H1 (cell line): ENCODE measurements at regions not wholly inside any gene's neighbourhood (a gene's known extent, or its start where the extent isn't known, plus 50 kb on each side); places are given as distances from the start of the nearest gene placed in this dataset.
A peak's percentile ranks its signal among the peaks of the same experiment; 100 is the strongest.

Source experiments
- CTCF ChIA-PET: fragments of 300-600 bp; sonication (Branson Sonifier 250); formaldehyde crosslinking; loops from one replicate; lab custom pipeline; 2021; ENCODE audit not compliant: partially characterized antibody; lab: Charles Lee
- POLR2A ChIA-PET: fragments of 300-600 bp; sonication (Branson Sonifier 250); formaldehyde crosslinking; loops from one replicate; lab custom pipeline; 2021; ENCODE audit warnings: inconsistent platforms; ENCODE audit not compliant: partially characterized antibody; lab: Charles Lee
- DNase-seq, 2 experiments: peaks; one replicate each; pipeline versions ENCODE4 v3.0.0 to v3.0.0-alpha.2; 2010 to 2022; ENCODE audit warnings: low spot score in 2 of 2, low read depth in 1 of 2, mixed read lengths in 1 of 2
- FAIRE-seq: peaks from 2 replicates; lab custom pipeline; 2011; peaks lifted over from hg19 to GRCh38; lab: Jason Lieb, UNC
- H2AFZ ChIP-seq: 2 replicates; pipeline ENCODE4 v1.8.1; 2012; ENCODE audit warnings: low read length, inconsistent platforms
- H2AK5ac ChIP-seq: 2 replicates; pipeline ENCODE4 v1.6.1; 2013; ENCODE audit warnings: low read depth, low read length
- H2BK120ac ChIP-seq: replicated peaks from 2 replicates; pipeline ENCODE3; 2013; ENCODE audit warnings: low read depth, low read length, inconsistent platforms
- H2BK12ac ChIP-seq: 2 replicates; pipeline ENCODE4 v1.6.1; 2013; ENCODE audit warnings: low read depth, low read length
- H2BK15ac ChIP-seq: 2 replicates; pipeline ENCODE4 v1.6.1; 2013; ENCODE audit warnings: low read length
- H2BK20ac ChIP-seq: 2 replicates; pipeline ENCODE4 v1.6.1; 2013; ENCODE audit warnings: low read length
- H2BK5ac ChIP-seq: 2 replicates; pipeline ENCODE4 v1.6.1; 2013; ENCODE audit warnings: low read depth, low read length
- H3K14ac ChIP-seq: 2 replicates; pipeline ENCODE4 v1.6.1; 2013; ENCODE audit warnings: inconsistent platforms; ENCODE audit not compliant: insufficient read length
- H3K18ac ChIP-seq: 2 replicates; pipeline ENCODE4 v1.6.1; 2013; ENCODE audit warnings: low read length; ENCODE audit errors: extremely low read depth
- H3K23ac ChIP-seq: 2 replicates; pipeline ENCODE4 v1.6.1; 2013; ENCODE audit warnings: inconsistent platforms; ENCODE audit not compliant: insufficient read length
- H3K23me2 ChIP-seq: 2 replicates; pipeline ENCODE4 v1.6.1; 2013; ENCODE audit warnings: low read depth, low read length
- H3K27ac ChIP-seq: 2 replicates; pipeline ENCODE4 v1.6.1; 2011; ENCODE audit warnings: low read depth, low read length, inconsistent platforms
- H3K27me3 ChIP-seq, 4 experiments: replicated peaks in 1 of 4; 1 replicate in 1 of 4; 2 replicates in 3 of 4; pipeline versions ENCODE4 v1.6.1 to v1.8.1; 2011 to 2013; ENCODE audit warnings: low read length in 3 of 4, mild to moderate bottlenecking in 3 of 4, inconsistent platforms in 2 of 4, mixed read lengths in 2 of 4, moderate library complexity in 1 of 4; ENCODE audit not compliant: control insufficient read depth in 3 of 4, insufficient read depth in 3 of 4; ENCODE audit errors: extremely low read depth in 1 of 4
- H3K36me3 ChIP-seq, 4 experiments: 2 replicates each; pipeline versions ENCODE4 v1.6.1 to v1.8.1; 2011 to 2013; ENCODE audit warnings: mild to moderate bottlenecking in 4 of 4, low read length in 3 of 4, moderate library complexity in 2 of 4, control low read depth in 1 of 4, inconsistent platforms in 1 of 4; ENCODE audit not compliant: insufficient read depth in 4 of 4, control insufficient read depth in 2 of 4
- H3K4ac ChIP-seq: replicated peaks from 2 replicates; pipeline ENCODE3; 2013; ENCODE audit warnings: low read length, low read depth, mixed read lengths, inconsistent platforms; ENCODE audit not compliant: insufficient read length
- H3K4me1 ChIP-seq, 4 experiments: replicated peaks in 1 of 4; 1 replicate in 1 of 4; 2 replicates in 3 of 4; pipeline versions ENCODE4 v1.6.1 to v1.8.1; 2011 to 2013; ENCODE audit warnings: low read length in 3 of 4, inconsistent platforms in 2 of 4, mixed read lengths in 1 of 4; ENCODE audit not compliant: insufficient read depth in 4 of 4, control insufficient read depth in 3 of 4
- H3K4me2 ChIP-seq, 2 experiments: 2 replicates each; pipeline versions ENCODE4 v1.6.1 to v1.8.1; 2011 to 2013; ENCODE audit warnings: low read depth in 2 of 2, low read length in 2 of 2, control low read depth in 1 of 2, inconsistent platforms in 1 of 2, mild to moderate bottlenecking in 1 of 2; ENCODE audit not compliant: insufficient read depth in 1 of 2
- H3K4me3 ChIP-seq, 4 experiments: fragments of 200-600, 300-600 bp in 1 of 4; sonication (generic), shearing (Covaris generic), sonication (Bioruptor Twin) in 1 of 4; 2 replicates each; pipeline versions ENCODE4 v1.5.1 to v1.8.1; 2011 to 2016; ENCODE audit warnings: low read length in 4 of 4, low read depth in 3 of 4, control low read depth in 2 of 4, inconsistent platforms in 2 of 4, mild to moderate bottlenecking in 2 of 4, mixed read lengths in 1 of 4, moderate library complexity in 1 of 4; ENCODE audit not compliant: insufficient read depth in 2 of 4; ENCODE audit errors: extremely low read depth in 1 of 4
- H3K56ac ChIP-seq: replicated peaks from 2 replicates; pipeline ENCODE3; 2013; ENCODE audit warnings: low read depth, mild to moderate bottlenecking, mixed read lengths, low read length, inconsistent platforms; ENCODE audit not compliant: insufficient read length
- H3K79me1 ChIP-seq: 2 replicates; pipeline ENCODE4 v1.6.1; 2013; ENCODE audit warnings: low read depth, low read length, control low read depth
- H3K79me2 ChIP-seq, 2 experiments: 2 replicates each; pipeline versions ENCODE4 v1.6.1 to v1.8.1; 2012 to 2013; ENCODE audit warnings: low read length in 2 of 2, mild to moderate bottlenecking in 2 of 2, inconsistent platforms in 1 of 2; ENCODE audit not compliant: insufficient read depth in 2 of 2, control insufficient read depth in 1 of 2
- H3K9ac ChIP-seq, 4 experiments: replicated peaks in 1 of 4; 1 replicate in 1 of 4; 2 replicates in 3 of 4; pipeline versions ENCODE4 v1.6.1 to v1.8.1; 2011 to 2013; ENCODE audit warnings: low read depth in 3 of 4, low read length in 3 of 4, control low read depth in 2 of 4, mild to moderate bottlenecking in 2 of 4, moderate library complexity in 2 of 4, inconsistent platforms in 1 of 4; ENCODE audit errors: extremely low read depth in 1 of 4
- H3K9me3 ChIP-seq, 2 experiments: 2 replicates each; pipeline versions ENCODE4 v1.6.1 to v1.8.1; 2012 to 2013; ENCODE audit warnings: mild to moderate bottlenecking in 2 of 2, moderate library complexity in 2 of 2, control low read depth in 1 of 2, inconsistent platforms in 1 of 2, low read depth in 1 of 2, low read length in 1 of 2, mixed read lengths in 1 of 2; ENCODE audit not compliant: insufficient read depth in 2 of 2
- H4K20me1 ChIP-seq, 2 experiments: replicated peaks in 1 of 2; 2 replicates each; pipeline versions ENCODE3 to v1.8.1; 2011 to 2013; ENCODE audit warnings: inconsistent platforms in 2 of 2, low read length in 2 of 2, mild to moderate bottlenecking in 1 of 2; ENCODE audit not compliant: insufficient read depth in 2 of 2, control insufficient read depth in 1 of 2
- H4K5ac ChIP-seq: 2 replicates; pipeline ENCODE4 v1.6.1; 2013; ENCODE audit warnings: low read length, low read depth, mixed read lengths, inconsistent platforms; ENCODE audit not compliant: insufficient read length
- H4K8ac ChIP-seq: 2 replicates; pipeline ENCODE4 v1.8.0; 2013; ENCODE audit warnings: mild to moderate bottlenecking, moderate library complexity, low read length, inconsistent platforms; ENCODE audit not compliant: insufficient read depth; ENCODE audit errors: extremely low read depth
- H4K91ac ChIP-seq: replicated peaks from 2 replicates; pipeline ENCODE3; 2013; ENCODE audit warnings: low read length, mixed read lengths, inconsistent platforms; ENCODE audit not compliant: insufficient read length
- BCL11A ChIP-seq, 2 experiments: IDR thresholded peaks; one replicate each; pipeline ENCODE4 v1.6.1; 2011; ENCODE audit warnings: low read depth in 2 of 2, low read length in 2 of 2, mild to moderate bottlenecking in 2 of 2
- BRCA1 ChIP-seq: IDR thresholded peaks from 2 replicates; pipeline ENCODE4 v1.6.1; 2012; ENCODE audit warnings: low read depth, low read length, improper control_type of control experiment
- EZH2 ChIP-seq: fragments of 200-600 bp; sonication (generic); IDR thresholded peaks from 2 replicates; pipeline ENCODE4 v1.7.1; 2012; ENCODE audit warnings: low read depth, mild to moderate bottlenecking, moderate library complexity, low read length, inconsistent platforms; ENCODE audit not compliant: severe bottlenecking
- RXRA ChIP-seq: IDR thresholded peaks from 2 replicates; pipeline ENCODE4 v1.6.1; 2011; ENCODE audit warnings: low read depth, mild to moderate bottlenecking, low read length, moderate library complexity; ENCODE audit not compliant: insufficient read depth
- SUZ12 ChIP-seq: fragments of 200-600 bp; sonication (generic); IDR thresholded peaks from 2 replicates; pipeline ENCODE4 v1.6.1; 2012; ENCODE audit warnings: mild to moderate bottlenecking, inconsistent platforms, low read length, moderate library complexity, mixed read lengths
- TAF1 ChIP-seq: IDR thresholded peaks from 2 replicates; pipeline ENCODE4 v1.6.1; 2011; ENCODE audit warnings: mild to moderate bottlenecking, low read depth, low read length
- WGBS, 2 experiments: shearing (Covaris generic) in 1 of 2; methylation state at CpG; one replicate each; pipeline versions ENCODE4 v1.1.6 to v1.1.7; 2013 to 2015; ENCODE audit warnings: low lambda C conversion rate in 2 of 2, mixed read lengths in 2 of 2, inconsistent platforms in 1 of 2, low coverage in 1 of 2, missing lambda C conversion rate in 1 of 2; ENCODE audit not compliant: insufficient replicate concordance in 2 of 2, insufficient coverage in 1 of 2, insufficient read length in 1 of 2; ENCODE audit errors: extremely low coverage in 1 of 2, missing lambda C conversion rate in 1 of 2; 5-methylcytosine and 5-hydroxymethylcytosine counted together
- TF ChIP-seq, protein P1 (sequence below): IDR thresholded peaks from 2 replicates; pipeline ENCODE4 v1.6.1; 2012; ENCODE audit warnings: inconsistent platforms

DNA sequence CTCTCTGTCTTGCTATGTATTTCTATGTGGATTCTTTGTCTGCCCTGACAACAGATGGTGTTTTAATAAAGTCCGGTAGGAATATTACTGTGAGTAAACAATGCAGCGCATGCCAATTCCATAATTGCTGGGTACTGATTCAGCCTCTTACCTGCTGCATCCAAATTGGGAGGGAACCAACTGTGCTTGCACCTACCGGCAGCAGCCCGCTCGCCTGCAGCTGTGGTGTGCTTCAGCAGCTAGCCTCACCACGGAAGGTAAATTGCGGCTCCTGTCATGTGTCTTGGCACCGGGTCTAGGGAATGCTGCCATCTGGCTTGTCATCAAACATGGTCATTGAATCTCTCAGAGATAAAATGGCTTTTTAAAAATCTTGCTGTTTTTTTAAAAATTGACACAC, 704.8 kb upstream of the SLC35B3 start:
- Histone ChIP-seq H3K4me1 (no peaks in the 10 kb centered on the region), H4K91ac (no peak overlapping the region), H3K79me1 (no peaks in the 10 kb centered on the region), H3K4me2 (no peak overlapping the region), H3K27me3 (no peaks in the 10 kb centered on the region), H3K27ac (no peak overlapping the region), H3K36me3 (no peaks in the 10 kb centered on the region), H3K9me3 (no peaks in the 10 kb centered on the region), H3K18ac (no peak overlapping the region), H3K4me3 (no peak overlapping the region), H3K14ac (no peak overlapping the region), H4K5ac (no peak overlapping the region), H2BK20ac (no peak overlapping the region), H2AFZ (0 out of 2 replicates have a peak overlapping the region, but pooled peaks have one; percentile 29), H4K20me1 (no peaks in the 10 kb centered on the region), H2AK5ac (no peak overlapping the region), H3K4ac (no peak overlapping the region), H3K56ac (no peak overlapping the region), H2BK15ac (no peak overlapping the region), H3K79me2 (no peaks in the 10 kb centered on the region), H2BK5ac (no peak overlapping the region), H2BK12ac (no peak overlapping the region), H3K23me2 (no peaks in the 10 kb centered on the region), H2BK120ac (no peak overlapping the region), H3K9ac (no peak overlapping the region), H3K23ac (no peak overlapping the region), H4K8ac (no peak overlapping the region)
- ChIA-PET POLR2A (no interaction called here), CTCF (interaction anchor here (0.6 kb wide), 2 partner anchors 292 to 1258 kb away, joined by 3 to 5 read pairs; no protein-coding TSS in a partner anchor)
- TF ChIP-seq BRCA1 (no peak), BCL11A (IDR thresholded peaks at IDR 0.05; ENCODE audit: low read depth in 2 of 2, low read length in 2 of 2) (no peak), EZH2 (no peak), TAF1 (no peak), RXRA (no peak), SUZ12 (no peak)
- TF ChIP-seq, protein P1, sequence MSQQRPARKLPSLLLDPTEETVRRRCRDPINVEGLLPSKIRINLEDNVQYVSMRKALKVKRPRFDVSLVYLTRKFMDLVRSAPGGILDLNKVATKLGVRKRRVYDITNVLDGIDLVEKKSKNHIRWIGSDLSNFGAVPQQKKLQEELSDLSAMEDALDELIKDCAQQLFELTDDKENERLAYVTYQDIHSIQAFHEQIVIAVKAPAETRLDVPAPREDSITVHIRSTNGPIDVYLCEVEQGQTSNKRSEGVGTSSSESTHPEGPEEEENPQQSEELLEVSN: no peak
- DNase-seq: no peak
- FAIRE-seq: no peak
- 90% methylated on average over 8 of the region's 8 CpGs; no CpG with 5 or more reads in 1 of the 2 experiments for WGBS, 2 experiments
